Stimulated activated CD4-positive, alpha-beta T cell treated with anti-CD3 and anti-CD28 coated beads, Interleukin-4, amount 100 ng/mL, for 24 hours (primary cell): ENCODE measurements at regions not wholly inside any gene's neighbourhood (a gene's known extent, or its start where the extent isn't known, plus 50 kb on each side); places are given as distances from the start of the nearest gene placed in this dataset.

Experiments used
- DNase-seq: peaks from one replicate; pipeline ENCODE4 v3.0.0-alpha.2; 2020

GRCh38 chr1:22362626-22363402, 88.8 kb upstream of the ZBTB40 start:
- DNase-seq, result no peak

- no peak for DNase-seq
Measured at GRCh38 chr1:22363403-22364325, 88.0 kb upstream of the ZBTB40 start.

- DNase-seq, result no peak
Measured at GRCh38 chr1:22364326-22364650, 87.4 kb upstream of the ZBTB40 start.

- DNase-seq, result no peak
Measured at GRCh38 chr1:22364764-22365163, 86.9 kb upstream of the ZBTB40 start.

GRCh38 chr1:22365331-22366295, 86.0 kb upstream of the ZBTB40 start:
- DNase-seq, result no peak

GRCh38 chr1:22366346-22366745, 85.3 kb upstream of the ZBTB40 start:
- DNase-seq, result no peak

GRCh38 chr1:22368125-22368524, 83.5 kb upstream of the ZBTB40 start:
- no peak for DNase-seq

GRCh38 chr1:22369294-22370189, 82.1 kb upstream of the ZBTB40 start:
- no peak for DNase-seq

- DNase-seq, result no peak
Measured at GRCh38 chr1:22370190-22370498, 81.5 kb upstream of the ZBTB40 start.

- no peak for DNase-seq
Measured at GRCh38 chr1:22371408-22371807, 80.2 kb upstream of the ZBTB40 start.

- DNase-seq, result no peak
Measured at GRCh38 chr1:22373252-22373651, 78.4 kb upstream of the ZBTB40 start.

GRCh38 chr1:22374001-22374400, 77.7 kb upstream of the ZBTB40 start:
- no peak for DNase-seq

- no peak for DNase-seq
Measured at GRCh38 chr1:22375601-22376000, 76.0 kb upstream of the ZBTB40 start.

- DNase-seq, result no peak
Measured at GRCh38 chr1:22376001-22376400, 75.7 kb upstream of the ZBTB40 start.

GRCh38 chr1:22376546-22376945, 75.1 kb upstream of the ZBTB40 start:
- DNase-seq, result no peak

- no peak for DNase-seq
Measured at GRCh38 chr1:22376976-22377375, 74.7 kb upstream of the ZBTB40 start.

- DNase-seq, result no peak
Measured at GRCh38 chr1:22379566-22379965, 72.1 kb upstream of the ZBTB40 start.

GRCh38 chr1:22380024-22380785, 71.4 kb upstream of the ZBTB40 start:
- no peak for DNase-seq

- DNase-seq, result no peak
Measured at GRCh38 chr1:22383526-22384294, 67.9 kb upstream of the ZBTB40 start.

GRCh38 chr1:22385537-22385936, 66.1 kb upstream of the ZBTB40 start:
- DNase-seq, result no peak

- no peak for DNase-seq
Measured at GRCh38 chr1:22386774-22387173, 64.9 kb upstream of the ZBTB40 start.
